ENCODE measurements at regions not wholly inside any gene's neighbourhood (a gene's known extent, or its start where the extent isn't known, plus 50 kb on each side); places are given as distances from the start of the nearest gene placed in this dataset.
"Not testable (repeated sequence)": the region's sequence is repeated elsewhere in the genome, so short reads cannot be mapped to it uniquely, and the experiment has no call there.

DNA sequence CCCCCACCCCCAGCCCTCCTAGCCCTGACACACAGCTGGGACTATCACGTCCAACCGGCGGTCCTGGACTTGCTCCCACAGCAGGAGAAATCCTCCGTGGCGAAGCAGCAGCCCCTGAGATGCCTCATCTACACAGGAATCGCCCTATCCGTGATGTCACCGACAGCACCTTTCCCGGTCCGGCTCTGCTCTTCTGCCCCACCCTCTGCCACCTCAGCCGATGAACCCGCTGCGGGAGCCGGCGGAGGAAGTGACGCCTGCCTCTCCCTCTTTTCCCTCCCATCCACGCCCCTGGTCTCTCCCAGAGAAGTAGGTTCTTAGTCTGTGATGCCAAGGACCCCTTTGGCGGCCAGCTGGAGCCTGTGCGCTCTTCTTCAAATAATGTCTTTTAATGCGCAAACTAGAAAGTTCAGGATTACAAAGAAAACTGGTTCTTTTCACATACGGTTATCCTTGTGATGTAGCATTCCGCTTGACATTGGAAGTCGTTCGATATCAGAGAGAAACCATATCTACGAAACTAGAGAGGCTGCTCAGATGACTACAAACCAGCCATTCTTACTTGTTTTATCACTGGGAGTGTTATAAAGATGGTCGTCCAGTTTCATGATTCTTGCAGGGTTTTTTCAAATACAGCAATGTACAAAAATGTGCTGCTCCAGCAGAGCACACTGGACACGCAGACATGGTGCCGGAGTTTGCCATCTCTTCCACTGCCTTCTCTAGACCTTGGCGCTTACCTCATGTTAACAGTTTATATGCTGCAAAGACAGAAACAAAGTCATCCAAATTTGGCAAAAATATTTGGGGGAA lies 120.3 kb downstream of the PPIAL4G start:
- H3K9me3 ChIP-seq, result no peaks in the 10 kb centered on the region
- peak overlapping the region in 1 of 4 donors; percentile 35 for H3K4me3 ChIP-seq
- H3K27me3 ChIP-seq, result peaks cover 0 to 56% of the 10 kb centered on the region in 2 donors
- TF ChIP-seq EP300 (IDR thresholded peaks at IDR 0.05) (no peak), CTCF (IDR thresholded peaks at IDR 0.05) (no peak), POLR2A (IDR thresholded peaks at IDR 0.05) (no peak)
- no peak for DNase-seq (ENCODE audit: low spot score in 2 of 2)
- no peaks in the 10 kb centered on the region for H3K36me3 ChIP-seq
- H3K4me1 ChIP-seq, result peaks cover 0 to 17% (median 6%) of the 10 kb centered on the region in 4 donors
- 34 to 41% methylated on average over 24 to 28 of the region's 29 CpGs for WGBS, 2 donors
- H3K27ac ChIP-seq, result no peak overlapping the region

- H3K36me3 ChIP-seq, result no peaks in the 10 kb centered on the region
- TF ChIP-seq EP300 (IDR thresholded peaks at IDR 0.05) (no peak), POLR2A (IDR thresholded peaks at IDR 0.05) (no peak), CTCF (IDR thresholded peaks at IDR 0.05) (no peak)
- no peak for DNase-seq (ENCODE audit: low spot score in 2 of 2)
- peaks cover 0 to 17% (median 6%) of the 10 kb centered on the region in 4 donors for H3K4me1 ChIP-seq
- no peaks in the 10 kb centered on the region for H3K9me3 ChIP-seq
- WGBS, 2 donors, result 5 to 13% methylated on average over 15 to 20 of the region's 20 CpGs
- H3K27ac ChIP-seq, result no peak overlapping the region
- H3K4me3 ChIP-seq, result peak overlapping the region in 1 of 4 donors; percentile 35
- H3K27me3 ChIP-seq, result peaks cover 0 to 62% of the 10 kb centered on the region in 2 donors
Observed at GRCh38 chr1:148362216-148362611, 120.9 kb downstream of the PPIAL4G start.

DNA sequence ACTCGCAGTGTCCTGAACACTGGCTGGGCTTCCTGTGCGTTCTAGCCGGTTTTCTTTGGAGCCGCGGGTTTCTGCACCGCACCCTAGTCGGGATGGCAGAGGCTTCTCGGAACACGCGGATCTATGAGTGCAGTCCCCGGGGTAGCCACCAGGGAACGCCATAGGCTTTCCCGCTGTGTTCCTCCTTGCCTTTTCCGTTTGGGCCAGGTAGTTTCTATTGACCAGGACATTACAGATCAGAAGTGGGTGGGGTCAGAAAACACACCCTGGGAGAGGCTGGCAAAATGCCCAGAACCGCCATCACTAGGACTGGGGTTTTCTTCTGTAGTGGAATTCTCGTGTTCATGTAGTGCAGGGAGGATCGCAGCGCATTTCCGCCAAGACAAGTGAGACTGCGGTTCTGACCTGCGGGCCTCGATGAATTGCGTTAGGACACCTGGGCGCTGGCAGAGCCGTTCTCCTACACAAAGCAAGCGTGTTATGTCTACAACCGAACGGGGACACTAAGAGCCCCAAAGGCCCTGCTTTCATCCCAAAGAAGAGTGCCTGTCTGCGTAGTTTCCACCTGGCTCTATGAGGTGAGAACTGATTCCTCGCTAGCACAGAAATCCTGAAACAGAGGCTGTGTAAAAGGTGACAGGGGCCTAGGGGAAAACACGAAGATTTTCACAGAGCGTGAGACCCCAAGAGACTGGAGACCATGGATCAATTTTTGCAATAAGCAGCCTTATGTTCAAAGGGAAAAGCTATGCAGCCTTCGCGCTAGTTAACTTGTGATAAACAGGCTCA lies 121.5 kb downstream of the PPIAL4G start:
- not testable (repeated sequence) for H3K27ac ChIP-seq, H3K9me3 ChIP-seq, H3K36me3 ChIP-seq
- DNase-seq (ENCODE audit: low spot score in 2 of 2), result peak in 1 of 2 donors; percentile 14
- peak overlapping the region; percentile 2 to 35 (median 15) for H3K4me3 ChIP-seq
- H3K27me3 ChIP-seq, result peaks cover 0 to 66% of the 10 kb centered on the region in 2 donors
- peaks cover 0 to 17% (median 6%) of the 10 kb centered on the region in 4 donors for H3K4me1 ChIP-seq
- TF ChIP-seq CTCF (IDR thresholded peaks at IDR 0.05), result peak in 4 of 5 experiments; percentile 24 to 47 (median 36)
- WGBS, 2 donors, result 7 to 18% methylated on average over 23 to 34 of the region's 34 CpGs

- peaks cover 0 to 97% of the 10 kb centered on the region in 2 donors for H3K27me3 ChIP-seq
- no peak overlapping the region for H3K27ac ChIP-seq
- DNase-seq (ENCODE audit: low spot score in 2 of 2), result no peak
- no peaks in the 10 kb centered on the region for H3K36me3 ChIP-seq
- WGBS, 2 donors, result 76 to 77% methylated on average over 1 of the region's 1 CpG
- no peaks in the 10 kb centered on the region for H3K9me3 ChIP-seq
- no peak overlapping the region for H3K4me3 ChIP-seq
- peaks cover 0 to 20% (median 4%) of the 10 kb centered on the region in 4 donors for H3K4me1 ChIP-seq
- TF ChIP-seq POLR2A (IDR thresholded peaks at IDR 0.05) (no peak), CTCF (IDR thresholded peaks at IDR 0.05) (no peak), EP300 (IDR thresholded peaks at IDR 0.05) (no peak)
Observed at GRCh38 chr1:148357037-148357436, 126.1 kb downstream of the PPIAL4G start.

DNA sequence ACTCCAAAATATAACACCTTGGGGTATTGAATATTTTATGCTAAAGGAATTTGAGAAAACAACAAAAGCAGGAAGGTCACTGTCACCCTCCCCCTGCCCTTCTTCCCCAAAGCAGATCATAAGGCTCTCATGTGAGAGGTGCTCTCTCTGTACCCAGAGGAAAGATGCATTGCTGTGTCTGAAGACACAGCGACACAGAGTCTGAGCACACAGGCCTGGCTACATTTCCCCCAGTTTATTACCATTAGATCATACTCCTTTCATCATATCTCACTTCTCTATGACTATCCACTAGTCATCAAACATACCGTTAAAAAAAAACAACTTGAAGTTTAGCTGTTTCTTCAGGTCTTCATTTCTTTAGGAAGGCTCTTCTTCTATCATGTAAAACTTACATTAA lies 127.1 kb downstream of the PPIAL4G start:
- H3K4me3 ChIP-seq, result no peak overlapping the region
- no peak for DNase-seq (ENCODE audit: low spot score in 2 of 2)
- peaks cover 0 to 10% (median 0%) of the 10 kb centered on the region in 4 donors for H3K4me1 ChIP-seq
- no peaks in the 10 kb centered on the region for H3K9me3 ChIP-seq
- H3K27me3 ChIP-seq, result peaks cover 0 to 97% of the 10 kb centered on the region in 2 donors
- 82 to 93% methylated on average over 2 of the region's 2 CpGs for WGBS, 2 donors
- H3K27ac ChIP-seq, result no peak overlapping the region
- TF ChIP-seq CTCF (IDR thresholded peaks at IDR 0.05), result no peak
- no peak for TF ChIP-seq POLR2A (IDR thresholded peaks at IDR 0.05)
- TF ChIP-seq EP300 (IDR thresholded peaks at IDR 0.05), result no peak
- no peaks in the 10 kb centered on the region for H3K36me3 ChIP-seq
